Neural cell (in vitro differentiated cells): ENCODE measurements at regions not wholly inside any gene's neighbourhood (a gene's known extent, or its start where the extent isn't known, plus 50 kb on each side); places are given as distances from the start of the nearest gene placed in this dataset.

ENCODE experiments used
- H2AFZ ChIP-seq: fragments of 200-600, 300-800 bp; sonication (generic), shearing (Covaris generic); 2 replicates; pipeline ENCODE4 v1.6.0; 2014; ENCODE audit warnings: low read depth, mild to moderate bottlenecking, antibody characterized with exemption, low read length, moderate library complexity
- H3F3A ChIP-seq: fragments of 200-600 bp; shearing (Covaris generic); 2 replicates; pipeline ENCODE4 v1.6.1; 2016; ENCODE audit warnings: mild to moderate bottlenecking, moderate library complexity, mixed read lengths, antibody characterized with exemption, low read length; ENCODE audit not compliant: insufficient read depth, poor library complexity, severe bottlenecking
- H3K27ac ChIP-seq: fragments of 200-600, 300-800 bp; sonication (generic), shearing (Covaris generic); 2 replicates; pipeline ENCODE4 v1.5.1; 2014; ENCODE audit warnings: mild to moderate bottlenecking, low read length, moderate library complexity
- H3K27me3 ChIP-seq: fragments of 300-800, 200-600 bp; sonication (generic), shearing (Covaris generic); 2 replicates; pipeline ENCODE4 v1.6.0; 2014; ENCODE audit warnings: mild to moderate bottlenecking, low read depth, low read length, moderate library complexity; ENCODE audit not compliant: insufficient read depth
- H3K36me3 ChIP-seq: fragments of 300-800, 200-600 bp; sonication (generic), shearing (Covaris generic); 2 replicates; pipeline ENCODE4 v1.5.1; 2014; ENCODE audit warnings: mild to moderate bottlenecking, antibody characterized with exemption, low read length, moderate library complexity; ENCODE audit not compliant: insufficient read depth
- H3K4me2 ChIP-seq: fragments of 300-800, 200-600 bp; sonication (generic), shearing (Covaris generic); 2 replicates; pipeline ENCODE4 v1.6.0; 2014; ENCODE audit warnings: mild to moderate bottlenecking, low read length
- H3K4me3 ChIP-seq: fragments of 300-800, 200-600 bp; sonication (generic), shearing (Covaris generic); 2 replicates; pipeline ENCODE4 v1.5.1; 2014; ENCODE audit warnings: mild to moderate bottlenecking, low read length, moderate library complexity
- H3K79me2 ChIP-seq: fragments of 200-600 bp; shearing (Covaris generic); replicated peaks from 2 replicates; pipeline ENCODE4 v1.6.0; 2014; ENCODE audit warnings: mild to moderate bottlenecking, low read length, moderate library complexity; ENCODE audit not compliant: insufficient read depth
- H3K9ac ChIP-seq: fragments of 300-800, 200-600 bp; sonication (generic), shearing (Covaris generic); 2 replicates; pipeline ENCODE4 v1.6.1; 2016; ENCODE audit warnings: mild to moderate bottlenecking, low read length, mixed read lengths
- H3K9me2 ChIP-seq: fragments of 200-600 bp; shearing (Covaris generic); 2 replicates; pipeline ENCODE4 v1.6.1; 2016; ENCODE audit warnings: mild to moderate bottlenecking, low read length, mixed read lengths; ENCODE audit not compliant: insufficient read depth
- H3K9me3 ChIP-seq: fragments of 200-600, 300-800 bp; sonication (generic), shearing (Covaris generic); 2 replicates; pipeline ENCODE4 v1.6.1; 2016; ENCODE audit warnings: mild to moderate bottlenecking, mixed run types, low read length, moderate library complexity, mixed read lengths
- H4K20me1 ChIP-seq: fragments of 200-600 bp; shearing (Covaris generic); 2 replicates; pipeline ENCODE4 v1.6.1; 2016; ENCODE audit warnings: mild to moderate bottlenecking, mixed run types; ENCODE audit not compliant: insufficient read depth
- CTCF ChIP-seq: fragments of 450-650 bp; IDR thresholded peaks from 2 replicates; pipeline ENCODE4 v1.5.1; 2014; ENCODE audit warnings: antibody characterized with exemption, mild to moderate bottlenecking, moderate library complexity; ENCODE audit not compliant: poor library complexity, severe bottlenecking
- EP300 ChIP-seq: fragments of 450-650 bp; conservative IDR thresholded peaks from 2 replicates; pipeline ENCODE4 v1.6.1; 2014; ENCODE audit warnings: antibody characterized with exemption, mild to moderate bottlenecking, moderate library complexity; ENCODE audit not compliant: poor library complexity, severe bottlenecking
- EZH2 ChIP-seq: fragments of 200-600, 300-800 bp; shearing (Covaris generic), sonication (generic); IDR thresholded peaks from 2 replicates; pipeline ENCODE4 v1.6.1; 2014; ENCODE audit warnings: antibody characterized with exemption, low read length, borderline replicate concordance, mild to moderate bottlenecking; ENCODE audit not compliant: insufficient read depth, poor library complexity, severe bottlenecking
- MXI1 ChIP-seq: fragments of 450-650 bp; conservative IDR thresholded peaks from 2 replicates; pipeline ENCODE4 v1.6.1; 2014; ENCODE audit warnings: antibody characterized with exemption, mild to moderate bottlenecking; ENCODE audit not compliant: poor library complexity, severe bottlenecking
- POLR2AphosphoS5 ChIP-seq: IDR thresholded peaks from 2 replicates; pipeline ENCODE4 v1.6.1; 2012
- RAD21 ChIP-seq: fragments of 450-650 bp; conservative IDR thresholded peaks from 2 replicates; pipeline ENCODE4 v1.6.1; 2014; ENCODE audit warnings: antibody characterized with exemption, mild to moderate bottlenecking, moderate library complexity
- REST ChIP-seq: IDR thresholded peaks from 2 replicates; pipeline ENCODE4 v1.6.1; 2012; ENCODE audit warnings: borderline replicate concordance
- SMC3 ChIP-seq: fragments of 450-650 bp; conservative IDR thresholded peaks from 2 replicates; pipeline ENCODE4 v1.6.1; 2014; ENCODE audit warnings: antibody characterized with exemption, mild to moderate bottlenecking, moderate library complexity; ENCODE audit not compliant: poor library complexity
- TAF1 ChIP-seq: IDR thresholded peaks from 2 replicates; pipeline ENCODE4 v1.6.1; 2012; ENCODE audit warnings: low read depth

GRCh38 chr2:150346806-150347205, 140.7 kb downstream of the RND3 start:
- no peak overlapping the region for H3K9ac ChIP-seq
- H3K36me3 ChIP-seq = no peaks in the 10 kb centered on the region
- H3K79me2 ChIP-seq = no peaks in the 10 kb centered on the region
- H3K4me2 ChIP-seq = no peak overlapping the region
- H3K27ac ChIP-seq = no peak overlapping the region
- TF ChIP-seq RAD21 (no peak), EP300 (no peak), MXI1 (no peak), TAF1 (no peak), CTCF (no peak), REST (no peak), POLR2AphosphoS5 (no peak), SMC3 (no peak), EZH2 (no peak)
- no peaks in the 10 kb centered on the region for H3K27me3 ChIP-seq
- H3K9me3 ChIP-seq = no peaks in the 10 kb centered on the region
- no peaks in the 10 kb centered on the region for H3K9me2 ChIP-seq
- H3F3A ChIP-seq = no peaks in the 10 kb centered on the region
- H3K4me3 ChIP-seq = no peak overlapping the region
- no peak overlapping the region for H2AFZ ChIP-seq
- no peaks in the 10 kb centered on the region for H4K20me1 ChIP-seq

- H3K9ac ChIP-seq = no peak overlapping the region
- no peak overlapping the region for H3K27ac ChIP-seq
- no peaks in the 10 kb centered on the region for H3K9me2 ChIP-seq
- TF ChIP-seq EZH2 = no peak
- no peak for TF ChIP-seq CTCF
- TF ChIP-seq SMC3 = no peak
- no peak for TF ChIP-seq POLR2AphosphoS5
- no peak for TF ChIP-seq REST
- no peak for TF ChIP-seq MXI1
- no peak for TF ChIP-seq EP300
- TF ChIP-seq TAF1 = no peak
- no peak for TF ChIP-seq RAD21
- H3K36me3 ChIP-seq = no peaks in the 10 kb centered on the region
- H3F3A ChIP-seq = no peaks in the 10 kb centered on the region
- H4K20me1 ChIP-seq = no peaks in the 10 kb centered on the region
- H3K4me3 ChIP-seq = no peak overlapping the region
- H3K27me3 ChIP-seq = no peaks in the 10 kb centered on the region
- no peak overlapping the region for H2AFZ ChIP-seq
- no peaks in the 10 kb centered on the region for H3K79me2 ChIP-seq
- no peaks in the 10 kb centered on the region for H3K9me3 ChIP-seq
- no peak overlapping the region for H3K4me2 ChIP-seq
Observed at GRCh38 chr2:150341982-150342680, 145.3 kb downstream of the RND3 start.
